Breast epithelium (tissue), 3 donors: ENCODE measurements at regions not wholly inside any gene's neighbourhood (a gene's known extent, or its start where the extent isn't known, plus 50 kb on each side); places are given as distances from the start of the nearest gene placed in this dataset.

Source experiments
- CTCF ChIP-seq, 3 donors: fragments of 450-650 bp; IDR thresholded peaks; one replicate each; pipeline ENCODE4 v1.5.1; 2016 to 2017; ENCODE audit warnings: antibody characterized with exemption in 3 of 3, mild to moderate bottlenecking in 3 of 3, moderate library complexity in 3 of 3
- POLR2A ChIP-seq: fragments of 450-650 bp; IDR thresholded peaks from one replicate; pipeline ENCODE4 v1.6.1; 2016; ENCODE audit warnings: antibody characterized with exemption, mild to moderate bottlenecking, moderate library complexity

DNA sequence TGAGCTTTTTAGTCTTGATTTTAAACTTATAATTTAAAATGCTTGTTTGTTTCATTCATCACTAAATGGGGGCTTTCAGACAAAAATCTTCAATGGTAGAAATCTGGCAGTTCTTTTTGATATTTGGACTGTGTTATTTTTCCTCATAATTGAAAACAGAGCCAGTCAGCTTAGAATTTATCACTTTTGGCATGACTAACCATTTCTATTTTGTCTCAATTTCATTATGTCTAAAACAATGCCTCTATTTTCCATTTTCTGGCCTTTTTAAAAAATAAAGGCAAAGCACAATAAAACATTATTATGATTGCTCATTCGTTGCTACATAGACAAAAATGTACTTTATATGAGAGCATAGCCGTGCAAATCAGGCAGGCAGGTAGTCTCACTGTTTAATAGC lies 434.5 kb downstream of the XIRP2 start:
- TF ChIP-seq POLR2A (no peak), CTCF (IDR thresholded peaks at IDR 0.05) (no peak)
